ENCODE measurements at regions not wholly inside any gene's neighbourhood (a gene's known extent, or its start where the extent isn't known, plus 50 kb on each side); places are given as distances from the start of the nearest gene placed in this dataset.

GRCh38 chr7:22613496-22613895 is 113.5 kb upstream of the IL6 start:
- no peak overlapping the region for H3K4me3 ChIP-seq (ENCODE audit: low read length)
- Mint-ChIP-seq H3K9me3 (peaks cover 8 to 9% of the 10 kb centered on the region in 2 donors), H3K36me3 (peaks cover 9% of the 10 kb centered on the region), H3K27ac (no peak overlapping the region), H3K4me1 (no peaks in the 10 kb centered on the region), H3K4me3 (no peak overlapping the region), H3K27me3 (ENCODE audit: low read depth in 2 of 2) (peaks cover 12 to 18% of the 10 kb centered on the region in 2 donors)
- no peak overlapping the region for H3K27ac ChIP-seq (ENCODE audit: low read length)
- ATAC-seq (no peak), DNase-seq (no peak)
- H3K27me3 ChIP-seq (ENCODE audit: control insufficient read depth, insufficient read depth, low read length), result no peaks in the 10 kb centered on the region
- WGBS (ENCODE audit: insufficient coverage), result 57% methylated on average over 1 of the region's 2 CpGs
- TF ChIP-seq CTCF (IDR thresholded peaks at IDR 0.05), result no peak
- no peaks in the 10 kb centered on the region for H3K36me3 ChIP-seq (ENCODE audit: control insufficient read depth, insufficient read depth, low read length)
- no peaks in the 10 kb centered on the region for H3K4me1 ChIP-seq (ENCODE audit: control insufficient read depth, insufficient read depth, low read length)
- H3K9me3 ChIP-seq (ENCODE audit: control insufficient read depth, insufficient read depth, low read length), result peaks cover 3% of the 10 kb centered on the region
- intact Hi-C loops (cut with micrococcal nuclease), result no loop called here

GRCh38 chr7:22612776-22613175 is 112.8 kb upstream of the STEAP1B start:
- H3K36me3 Mint-ChIP-seq, result peaks cover 2% of the 10 kb centered on the region
- TF ChIP-seq CTCF (IDR thresholded peaks at IDR 0.05), result no peak
- H3K27me3 Mint-ChIP-seq (ENCODE audit: low read depth in 2 of 2), result peaks cover 12 to 18% of the 10 kb centered on the region in 2 donors
- H3K36me3 ChIP-seq (ENCODE audit: control insufficient read depth, insufficient read depth, low read length), result no peaks in the 10 kb centered on the region
- ATAC-seq (no peak), DNase-seq (no peak)
- no peak overlapping the region for H3K4me3 ChIP-seq (ENCODE audit: low read length)
- no peak overlapping the region for H3K4me3 Mint-ChIP-seq
- intact Hi-C loops (cut with micrococcal nuclease), result no loop called here
- H3K9me3 ChIP-seq (ENCODE audit: control insufficient read depth, insufficient read depth, low read length), result peaks cover 3% of the 10 kb centered on the region
- no peak overlapping the region for H3K27ac Mint-ChIP-seq
- H3K4me1 Mint-ChIP-seq, result no peaks in the 10 kb centered on the region
- H3K4me1 ChIP-seq (ENCODE audit: control insufficient read depth, insufficient read depth, low read length), result no peaks in the 10 kb centered on the region
- peaks cover 4% of the 10 kb centered on the region in 2 donors for H3K9me3 Mint-ChIP-seq
- no peaks in the 10 kb centered on the region for H3K27me3 ChIP-seq (ENCODE audit: control insufficient read depth, insufficient read depth, low read length)
- H3K27ac ChIP-seq (ENCODE audit: low read length), result no peak overlapping the region
- WGBS (ENCODE audit: insufficient coverage), result 89% methylated on average over 1 of the region's 2 CpGs

- H3K9me3 Mint-ChIP-seq, result peaks cover 3 to 4% of the 10 kb centered on the region in 2 donors
- H3K27ac ChIP-seq (ENCODE audit: low read length), result no peak overlapping the region
- no peak for DNase-seq
Measured at GRCh38 chr7:22611758-22612079, 111.7 kb upstream of the STEAP1B start.

More at GRCh38 chr7:22611758-22612079, 111.7 kb upstream of the STEAP1B start:
- intact Hi-C loops (cut with micrococcal nuclease), result no loop called here
- Mint-ChIP-seq H3K27me3 (ENCODE audit: low read depth in 2 of 2) (peaks cover 7 to 18% of the 10 kb centered on the region in 2 donors), H3K36me3 (no peaks in the 10 kb centered on the region), H3K4me1 (no peaks in the 10 kb centered on the region), H3K27ac (no peak overlapping the region), H3K4me3 (no peak overlapping the region)
- Histone ChIP-seq H3K9me3 (ENCODE audit: control insufficient read depth, insufficient read depth, low read length) (no peaks in the 10 kb centered on the region), H3K27me3 (ENCODE audit: control insufficient read depth, insufficient read depth, low read length) (no peaks in the 10 kb centered on the region), H3K36me3 (ENCODE audit: control insufficient read depth, insufficient read depth, low read length) (no peaks in the 10 kb centered on the region), H3K4me1 (ENCODE audit: control insufficient read depth, insufficient read depth, low read length) (no peaks in the 10 kb centered on the region), H3K4me3 (ENCODE audit: low read length) (no peak overlapping the region)
- TF ChIP-seq CTCF (IDR thresholded peaks at IDR 0.05), result no peak
- 70% methylated on average over 4 of the region's 4 CpGs for WGBS (ENCODE audit: insufficient coverage)
- ATAC-seq, result no peak
